Forelimb muscle (tissue), 1 donor: ENCODE measurements at regions not wholly inside any gene's neighbourhood (a gene's known extent, or its start where the extent isn't known, plus 50 kb on each side); places are given as distances from the start of the nearest gene placed in this dataset.

Experiments used
- DNase-seq: peaks from one replicate; pipeline ENCODE4 v3.0.0-alpha.2; 2013; ENCODE audit warnings: low read depth

DNA sequence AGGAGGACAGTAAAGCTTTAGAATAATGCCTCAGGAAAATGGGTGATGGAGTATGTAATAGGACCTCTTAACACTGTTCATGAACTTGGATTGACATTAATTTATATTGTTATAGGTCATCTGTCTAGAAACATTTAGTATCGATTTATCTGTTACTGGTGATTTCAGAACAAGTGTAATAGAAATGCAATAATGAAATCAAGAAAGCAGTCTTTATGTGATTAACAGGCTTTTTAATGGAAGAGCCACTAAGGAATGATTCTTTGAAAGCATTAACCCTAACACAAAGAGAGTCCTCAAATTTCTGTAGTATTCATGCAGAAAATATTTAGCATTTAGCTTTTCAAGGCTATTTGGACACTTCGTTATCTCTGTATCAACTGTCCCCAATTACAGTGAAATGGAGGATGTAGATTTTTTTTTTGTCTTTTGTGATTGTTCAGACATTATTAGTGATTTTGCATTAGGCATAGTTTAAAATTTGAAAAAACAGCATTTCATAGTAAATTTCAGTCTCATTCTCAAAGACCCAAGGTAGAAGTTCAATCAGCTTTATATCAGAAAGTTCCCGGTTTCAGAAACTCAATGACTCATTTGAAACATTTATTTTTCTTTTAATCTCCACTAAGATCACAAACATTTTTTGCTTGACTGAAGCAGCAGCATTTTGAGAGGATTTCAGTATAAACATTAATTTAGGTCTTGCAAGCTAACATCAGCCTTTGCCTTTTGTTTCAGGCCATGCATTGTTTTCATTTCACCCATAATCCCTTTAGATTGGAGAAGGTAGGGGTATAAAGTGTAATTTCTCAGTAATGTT lies 56.3 kb downstream of the AGTR2 start:
- no peak for DNase-seq

DNA sequence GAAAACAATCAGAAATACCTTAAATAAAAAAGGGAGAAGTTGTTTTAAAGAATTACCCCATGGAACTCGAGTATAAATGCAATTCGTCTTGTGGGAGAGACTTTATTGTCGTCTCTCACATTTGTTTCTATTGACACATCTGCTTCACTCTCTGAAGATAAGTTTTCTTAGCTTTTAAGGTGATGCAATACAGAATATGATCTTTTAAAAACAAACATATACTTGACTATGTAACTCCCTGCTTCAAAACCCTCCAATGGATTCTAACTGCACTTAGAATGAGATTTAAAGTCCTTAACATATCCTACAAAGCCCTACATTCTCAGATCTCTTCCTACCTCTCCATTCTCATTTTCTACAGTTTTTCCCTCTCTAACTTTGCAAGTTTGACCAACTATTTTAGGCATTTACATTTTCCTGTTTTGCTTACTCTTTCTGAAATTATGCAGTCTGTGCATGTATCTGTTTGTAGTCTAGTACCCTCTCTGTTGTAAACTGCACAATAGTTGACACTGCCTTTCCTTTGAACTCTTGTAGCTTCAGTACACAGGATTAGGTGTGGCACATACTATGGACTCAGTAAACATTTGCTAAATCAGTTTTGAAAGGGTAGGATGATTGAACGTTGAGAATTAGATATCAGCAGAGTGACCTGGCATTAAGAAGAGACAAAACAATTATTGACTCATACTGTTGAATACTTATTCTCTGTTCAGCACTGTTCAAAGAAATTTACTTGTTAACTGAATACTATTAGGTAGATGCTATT lies 59.8 kb downstream of the AGTR2 start:
- DNase-seq = no peak

DNA sequence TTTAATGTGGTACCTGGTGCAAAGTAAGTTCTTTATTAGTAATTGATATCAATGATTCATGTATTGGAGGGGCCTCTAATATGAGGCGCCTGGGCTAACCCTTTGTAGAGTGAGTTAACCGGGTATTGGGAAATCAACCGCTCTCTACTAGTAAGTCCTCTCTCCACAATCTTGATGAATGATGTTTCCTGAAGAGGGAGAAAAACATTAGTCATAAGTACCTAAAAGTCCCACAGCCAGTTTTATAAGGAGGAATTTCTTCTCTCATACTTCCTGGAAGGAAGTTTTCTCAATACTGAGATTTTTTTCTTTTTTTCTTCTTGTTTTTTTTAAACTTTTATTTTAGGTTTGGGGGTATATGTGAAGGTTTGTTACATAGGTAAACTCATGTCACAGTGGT lies 62.3 kb downstream of the AGTR2 start:
- no peak for DNase-seq

DNA sequence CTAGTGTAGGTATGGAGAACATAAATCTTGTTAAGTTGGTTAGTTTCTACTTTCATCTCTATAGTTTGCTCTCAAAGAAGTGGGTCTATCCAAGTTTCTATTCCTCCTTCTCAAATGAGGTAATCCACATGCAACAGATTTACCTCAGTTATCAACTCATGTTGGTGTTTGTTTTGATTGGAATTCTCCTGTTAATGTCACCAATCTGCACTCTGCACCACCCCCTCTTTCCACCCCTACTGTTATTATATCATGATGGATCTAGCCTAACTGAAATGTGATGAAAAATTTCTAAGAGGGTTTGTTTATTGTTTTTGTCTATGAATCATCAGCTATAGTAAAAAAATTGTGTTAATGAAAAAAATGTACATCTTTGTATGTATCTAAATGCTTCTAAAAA lies 66.1 kb downstream of the AGTR2 start:
- DNase-seq = no peak

GRCh38 chrX:116238093-116238492 lies 67.5 kb downstream of the AGTR2 start:
- DNase-seq = no peak

- no peak for DNase-seq
Observed at GRCh38 chrX:116238567-116239255, 68.2 kb downstream of the AGTR2 start.

- no peak for DNase-seq
Observed at GRCh38 chrX:116239944-116240840, 69.6 kb downstream of the AGTR2 start.

DNA sequence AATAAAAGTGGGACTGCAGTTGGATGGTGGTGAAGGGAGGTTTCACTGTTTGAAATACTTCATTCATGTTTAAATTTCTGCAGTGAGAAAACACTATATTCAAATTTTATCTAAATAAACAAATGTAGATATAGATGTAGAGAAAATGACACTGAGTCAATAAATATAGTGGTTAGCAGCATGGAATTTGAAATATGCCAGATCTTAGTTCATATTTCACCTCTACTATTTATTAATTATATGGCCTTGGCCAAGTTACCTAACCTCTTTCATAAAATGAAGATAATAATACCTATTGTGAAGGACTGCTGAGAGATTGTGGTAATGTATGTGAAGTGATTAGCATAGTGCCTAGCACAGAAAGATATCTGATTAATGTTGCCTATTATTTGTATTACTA lies 70.5 kb downstream of the AGTR2 start:
- no peak for DNase-seq

DNA sequence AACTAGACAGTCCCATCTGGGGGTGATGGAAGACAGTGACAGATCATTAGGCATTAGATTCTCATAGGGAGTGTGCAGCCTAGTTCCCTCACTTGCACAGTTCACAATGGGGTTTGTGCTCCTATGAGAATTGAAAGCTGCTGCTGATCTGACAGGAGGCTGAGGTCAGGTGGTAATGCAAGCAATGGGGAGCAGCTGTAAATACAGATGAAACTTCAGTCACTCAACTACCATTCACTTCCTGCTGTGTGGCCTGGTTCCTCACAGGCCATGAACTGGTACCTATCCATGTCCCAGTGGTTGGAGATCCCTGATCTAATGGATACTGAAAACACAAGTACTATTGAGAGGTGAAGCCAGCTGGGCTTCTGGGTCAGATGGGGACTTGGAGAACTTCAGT lies 72.5 kb downstream of the AGTR2 start:
- no peak for DNase-seq

DNA sequence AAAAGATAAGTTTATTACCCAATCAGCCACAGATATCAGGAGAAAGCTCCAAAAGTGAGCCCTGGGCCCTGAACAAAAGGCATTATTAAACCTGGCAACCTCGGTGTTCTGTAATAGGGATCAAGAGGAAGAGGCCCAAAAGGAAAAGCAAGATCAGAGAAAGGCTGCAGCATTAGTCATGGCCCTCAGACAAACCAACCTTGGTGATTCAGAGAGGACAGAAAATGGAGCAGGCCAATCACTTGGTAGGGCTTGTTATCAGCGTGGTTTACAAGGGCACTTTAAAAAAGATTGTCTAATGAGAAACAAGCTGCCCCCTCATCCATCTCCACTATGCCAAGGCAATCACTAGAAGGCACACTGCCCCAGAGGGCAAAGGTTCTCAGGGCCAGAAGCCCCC lies 75.7 kb downstream of the AGTR2 start:
- no peak for DNase-seq

- no peak for DNase-seq
Observed at GRCh38 chrX:116267511-116268040, 97.0 kb downstream of the AGTR2 start.

DNA sequence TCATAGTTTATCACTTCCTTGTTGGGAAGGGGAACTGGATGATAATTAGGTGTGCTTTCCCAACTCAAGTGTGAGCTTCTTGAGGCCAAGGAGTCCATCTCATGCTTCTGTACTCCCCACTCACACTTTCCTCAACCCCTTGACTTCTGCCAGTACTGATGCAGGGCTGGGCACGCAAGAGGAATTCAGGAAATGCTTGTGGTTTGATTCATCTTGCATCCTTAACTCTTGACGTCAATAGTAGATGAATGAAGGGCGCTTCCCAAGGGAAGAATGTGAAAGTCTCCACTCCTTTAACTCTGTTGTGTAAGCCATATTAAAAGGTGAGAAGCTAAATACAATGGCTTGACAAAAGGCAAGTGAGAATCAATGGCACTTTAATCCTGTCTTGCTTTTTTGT lies 101.8 kb downstream of the AGTR2 start:
- no peak for DNase-seq

- no peak for DNase-seq
Observed at GRCh38 chrX:116272861-116273260, 102.3 kb downstream of the AGTR2 start.

DNA sequence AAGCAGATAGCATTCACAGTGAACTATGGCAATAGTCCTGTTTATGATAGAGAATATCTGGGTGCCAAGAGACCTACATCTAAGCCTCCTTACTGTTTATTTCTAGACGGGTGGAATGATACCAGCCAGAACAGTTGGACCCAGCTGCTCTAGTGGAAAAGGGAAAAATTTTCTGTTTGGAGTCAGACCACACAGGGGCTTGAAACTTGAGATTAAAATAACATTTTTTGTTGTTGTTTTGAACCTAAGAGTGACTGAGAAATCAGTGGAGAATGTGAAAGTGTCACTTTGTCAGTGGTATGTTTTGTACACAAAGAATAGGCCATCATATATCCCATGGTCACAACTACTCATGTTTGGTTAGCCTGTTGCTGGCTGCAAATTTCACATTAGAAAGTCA lies 105.7 kb downstream of the AGTR2 start:
- no peak for DNase-seq

- DNase-seq = peak; percentile 60
Observed at GRCh38 chrX:116277351-116278225, 107.0 kb downstream of the AGTR2 start.

DNA sequence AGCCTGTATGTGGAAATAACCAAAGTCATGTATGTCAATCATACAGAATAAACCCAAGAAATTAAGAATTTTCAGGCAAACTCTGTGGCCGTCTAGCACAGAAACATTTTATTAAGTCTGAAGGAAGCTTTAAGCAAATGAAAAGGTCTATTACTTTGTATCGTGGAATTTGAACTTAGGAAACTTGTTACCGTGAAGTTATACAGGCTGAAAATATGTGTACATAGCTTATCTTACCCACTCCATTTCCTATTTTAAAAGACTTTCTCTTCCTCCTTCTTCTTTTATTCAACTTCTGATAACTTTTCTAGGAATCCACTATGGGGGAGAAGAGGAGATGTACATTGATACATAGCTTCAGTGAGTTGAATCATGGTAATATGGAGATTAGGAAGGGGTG lies 108.3 kb downstream of the AGTR2 start:
- no peak for DNase-seq

GRCh38 chrX:116281106-116281505 lies 110.6 kb downstream of the AGTR2 start:
- no peak for DNase-seq

DNA sequence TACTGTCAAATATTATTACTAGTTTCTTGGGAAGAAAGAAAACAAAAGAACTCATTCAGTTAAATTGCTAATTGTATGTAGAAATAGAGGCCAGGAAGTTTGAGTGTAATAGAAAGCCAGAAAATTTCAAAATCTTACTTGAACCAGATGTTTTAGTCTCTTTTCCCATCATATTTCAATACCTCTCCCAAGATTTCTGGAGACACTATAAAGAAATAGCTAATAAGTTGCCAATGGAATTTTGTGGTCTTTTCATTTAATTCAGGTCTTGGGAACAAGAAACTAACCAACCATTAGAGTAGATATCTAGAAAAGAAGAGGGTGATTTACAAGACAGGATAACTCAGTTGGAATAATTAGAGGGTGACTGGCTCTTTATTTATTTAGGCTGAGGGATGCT lies 112.2 kb downstream of the AGTR2 start:
- DNase-seq = no peak

GRCh38 chrX:116284400-116284799 lies 113.9 kb downstream of the AGTR2 start:
- no peak for DNase-seq

GRCh38 chrX:116285501-116285900 lies 115.0 kb downstream of the AGTR2 start:
- no peak for DNase-seq
